GM18861 (cell line): ENCODE measurements at regions not wholly inside any gene's neighbourhood (a gene's known extent, or its start where the extent isn't known, plus 50 kb on each side); places are given as distances from the start of the nearest gene placed in this dataset.
A peak's percentile ranks its signal among the peaks of the same experiment; 100 is the strongest.
"Not testable (repeated sequence)": the region's sequence is repeated elsewhere in the genome, so short reads cannot be mapped to it uniquely, and the experiment has no call there.

ENCODE experiments used
- ATAC-seq: cut with Tn5 transposase; IDR thresholded peaks from one replicate; pipeline ENCODE4 v1.9.1; 2021; ENCODE audit not compliant: unreplicated experiment

DNA sequence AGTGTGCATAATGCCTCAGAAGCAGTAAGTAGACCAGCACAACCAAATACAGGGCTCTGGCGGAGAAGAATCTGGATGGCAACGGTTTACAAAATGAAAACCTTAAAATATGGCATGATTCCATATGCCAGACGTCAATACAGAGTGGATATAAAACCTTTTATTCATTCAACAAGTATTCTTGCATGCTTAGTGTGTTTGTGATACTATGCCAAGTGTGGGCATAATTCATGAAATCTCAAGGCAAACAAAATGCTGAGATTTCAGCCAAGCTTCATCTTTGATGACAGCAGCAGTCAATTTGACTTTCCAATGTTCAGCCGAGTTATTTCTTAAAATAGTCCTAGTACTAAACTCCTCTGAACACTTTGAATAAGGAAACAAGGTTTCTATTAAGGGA, 119.4 kb downstream of the CD24 start:
- ATAC-seq = no peak

DNA sequence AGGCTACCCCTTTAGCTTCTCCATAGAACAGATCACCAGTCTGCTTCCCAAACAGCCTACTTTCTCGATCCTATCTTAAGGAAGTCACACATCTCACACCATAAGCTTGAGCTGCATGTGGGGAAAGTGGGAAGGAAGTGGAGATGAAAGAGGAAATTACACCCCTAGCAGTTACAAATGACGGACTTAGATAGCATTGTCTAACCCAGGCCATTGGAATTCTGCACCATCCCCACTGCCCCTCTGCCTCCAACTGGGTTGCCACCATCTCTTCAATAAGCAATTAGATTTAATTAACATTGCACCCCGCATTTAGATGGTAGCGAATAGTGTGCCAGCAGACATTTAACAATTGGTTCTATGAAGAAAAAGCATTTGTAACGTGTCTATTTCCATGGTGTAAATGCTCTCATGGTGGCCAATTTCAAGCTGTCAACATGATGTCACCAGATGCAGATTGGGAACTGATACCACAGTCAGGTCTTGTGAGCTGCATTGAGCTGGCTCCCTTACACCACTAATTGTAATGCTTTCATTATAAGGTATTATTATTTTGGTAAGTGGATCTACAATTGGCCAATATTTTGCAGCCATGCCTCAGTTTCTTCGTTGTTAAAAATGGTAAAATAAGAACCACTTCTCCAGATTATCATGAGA, 124.7 kb downstream of the CD24 start:
- no peak for ATAC-seq

DNA sequence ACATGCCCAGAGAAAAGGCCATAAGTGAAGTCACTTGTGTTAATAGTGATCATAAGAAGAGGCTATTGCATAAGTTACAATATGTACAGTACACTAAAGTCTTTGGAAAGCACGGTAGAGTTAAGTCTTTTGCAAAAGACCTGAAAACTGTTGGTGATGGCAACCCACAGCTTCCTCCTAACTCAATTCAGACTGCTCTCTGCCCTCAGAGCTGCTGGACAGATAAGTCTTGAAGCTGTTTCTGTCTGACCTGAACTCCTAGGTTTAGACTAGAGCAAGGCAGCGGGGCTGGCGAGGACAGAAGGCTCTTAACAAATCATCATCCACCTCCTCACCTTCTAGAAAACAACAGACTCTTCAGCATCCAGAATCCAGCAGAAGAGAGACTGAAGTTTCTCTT, 125.4 kb downstream of the CD24 start:
- ATAC-seq = no peak

DNA sequence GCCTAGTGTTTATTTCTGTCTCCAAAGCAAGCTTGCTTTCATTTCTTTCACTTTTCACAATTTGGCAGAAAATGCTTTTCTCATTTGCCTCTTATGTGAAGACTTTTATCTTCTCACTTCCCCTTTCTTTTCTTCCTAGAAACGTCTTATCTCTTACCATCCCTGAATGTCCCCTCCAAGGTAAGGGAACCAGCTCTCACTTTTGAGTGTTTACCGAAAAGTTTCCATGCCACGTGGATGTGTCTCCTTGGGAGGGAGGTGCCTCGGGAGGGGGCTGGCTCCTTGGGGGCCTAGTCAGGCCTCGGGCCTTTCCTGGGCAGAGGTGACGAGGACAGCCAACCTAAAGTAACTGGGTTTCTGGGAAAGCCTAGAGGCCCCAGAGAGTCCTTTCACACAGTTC, 127.4 kb downstream of the CD24 start:
- ATAC-seq = no peak

- ATAC-seq = peak; percentile 76
Measured at GRCh38 chr6:106844930-106845329, 129.6 kb downstream of the CD24 start.

- ATAC-seq = no peak
Measured at GRCh38 chr6:106832766-106833510, 141.6 kb downstream of the CD24 start.

- no peak for ATAC-seq
Measured at GRCh38 chr6:106830930-106831329, 143.6 kb downstream of the CD24 start.

DNA sequence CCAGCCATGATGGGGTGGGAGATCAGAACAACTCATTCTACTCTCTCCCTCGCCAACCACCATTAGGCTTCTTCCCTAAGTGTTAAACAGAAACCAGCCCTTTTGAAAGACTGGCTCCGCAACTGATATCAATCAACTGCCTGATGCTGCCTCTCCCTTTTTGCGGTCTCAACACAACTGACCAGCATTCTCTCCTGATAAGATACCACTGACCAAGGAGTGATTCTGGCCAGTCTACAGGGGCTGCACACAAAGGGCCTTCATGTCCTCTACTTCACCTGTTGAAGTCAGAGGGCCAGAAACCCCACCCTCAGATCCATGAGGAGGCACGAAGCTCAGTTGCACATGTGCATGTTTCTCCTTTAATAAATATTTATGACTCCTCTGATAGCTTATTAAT, 145.1 kb downstream of the CD24 start:
- ATAC-seq = no peak

DNA sequence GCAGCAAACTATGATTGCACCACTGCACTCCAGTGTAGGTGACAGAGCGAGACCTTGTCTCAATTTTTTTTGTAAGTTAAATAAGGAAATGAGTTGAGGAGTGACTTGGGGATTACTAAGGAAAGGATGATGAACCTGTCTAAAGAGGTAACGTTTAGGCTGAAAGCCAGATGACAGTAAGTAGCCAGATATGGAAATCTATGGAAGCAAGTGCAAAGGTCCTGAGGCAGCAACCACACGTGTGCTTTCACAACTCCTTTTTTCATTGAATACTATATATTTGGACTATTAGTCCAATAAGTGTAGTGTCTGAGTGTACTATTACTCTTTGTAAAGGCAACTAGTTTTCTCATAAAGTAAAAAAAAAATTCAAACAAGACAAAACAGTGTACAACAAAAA, 147.4 kb downstream of the CD24 start:
- no peak for ATAC-seq

- ATAC-seq = no peak
Measured at GRCh38 chr6:106825156-106825555, 149.4 kb downstream of the CD24 start.

DNA sequence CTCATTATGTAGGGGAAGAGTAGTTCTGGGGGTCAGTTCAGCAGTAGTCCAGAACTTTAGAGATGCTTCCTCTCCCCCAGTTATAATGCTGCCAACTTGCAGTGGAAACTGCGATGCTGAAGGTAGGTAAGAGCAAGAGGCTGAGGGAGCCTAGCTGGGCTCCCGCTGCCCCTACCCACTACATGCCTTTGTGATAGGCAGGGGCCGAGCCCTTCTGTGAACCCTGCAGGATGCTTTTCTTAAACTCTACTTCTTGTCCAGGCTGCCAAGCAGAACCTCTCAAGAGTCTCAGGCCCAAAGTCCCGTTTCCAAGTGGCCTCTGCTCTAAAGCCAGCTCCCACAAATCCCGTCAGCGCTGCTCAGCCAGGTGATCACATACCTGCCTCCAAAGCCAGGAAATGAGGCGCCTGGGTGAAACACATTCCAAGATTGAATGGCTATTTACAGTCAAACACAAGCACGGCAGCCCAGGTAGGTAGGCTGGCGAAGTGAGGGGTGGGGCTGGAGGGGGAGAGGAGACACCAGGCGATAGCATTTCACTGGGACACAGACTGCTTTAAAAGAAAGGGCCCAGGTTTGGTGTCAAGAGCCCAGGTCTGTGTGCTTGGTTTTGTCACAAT, 150.7 kb downstream of the CD24 start:
- ATAC-seq = no peak

DNA sequence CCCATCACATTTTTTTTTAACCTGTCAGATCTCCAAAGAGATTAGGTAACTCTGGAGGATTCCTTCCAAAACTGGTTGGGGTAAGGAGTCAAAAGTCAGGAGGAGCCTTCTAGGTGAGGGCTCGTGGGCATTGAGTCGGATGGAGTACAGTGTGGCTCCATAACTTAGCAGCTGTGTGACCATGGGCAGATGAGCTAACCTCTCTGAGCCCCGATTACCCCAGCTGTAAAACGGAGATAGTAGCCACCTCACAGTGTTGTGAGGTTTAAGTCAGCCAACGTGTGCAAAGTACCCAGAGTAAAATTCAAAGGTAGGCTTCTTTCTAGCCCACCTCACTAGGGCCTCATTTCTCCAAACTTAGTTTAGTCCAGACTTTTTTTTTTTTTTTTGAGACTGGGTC, 151.5 kb downstream of the CD24 start:
- no peak for ATAC-seq

GRCh38 chr6:106820412-106820852, 154.1 kb downstream of the CD24 start:
- no peak for ATAC-seq

GRCh38 chr6:106811088-106811686, 163.3 kb downstream of the CD24 start:
- no peak for ATAC-seq

DNA sequence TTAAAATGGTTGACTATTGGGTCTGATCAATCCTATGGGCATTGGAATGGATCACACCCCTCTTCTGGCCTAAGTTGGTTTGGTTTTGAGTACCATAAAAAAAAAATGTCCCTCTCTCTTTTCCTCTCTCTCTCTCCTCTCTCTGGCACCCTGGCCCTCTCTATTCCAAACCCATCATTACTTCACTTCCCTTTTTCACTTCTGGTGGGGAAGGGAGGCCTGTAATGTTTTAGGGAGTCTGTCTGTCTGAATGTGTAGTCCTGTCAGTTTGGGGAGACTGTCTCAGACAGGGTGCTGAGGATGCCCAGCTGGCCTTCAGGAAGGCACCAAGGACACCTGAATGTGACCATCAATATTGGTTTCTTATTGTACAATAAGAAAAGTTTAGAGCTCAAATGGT, 165.8 kb downstream of the CD24 start:
- no peak for ATAC-seq

DNA sequence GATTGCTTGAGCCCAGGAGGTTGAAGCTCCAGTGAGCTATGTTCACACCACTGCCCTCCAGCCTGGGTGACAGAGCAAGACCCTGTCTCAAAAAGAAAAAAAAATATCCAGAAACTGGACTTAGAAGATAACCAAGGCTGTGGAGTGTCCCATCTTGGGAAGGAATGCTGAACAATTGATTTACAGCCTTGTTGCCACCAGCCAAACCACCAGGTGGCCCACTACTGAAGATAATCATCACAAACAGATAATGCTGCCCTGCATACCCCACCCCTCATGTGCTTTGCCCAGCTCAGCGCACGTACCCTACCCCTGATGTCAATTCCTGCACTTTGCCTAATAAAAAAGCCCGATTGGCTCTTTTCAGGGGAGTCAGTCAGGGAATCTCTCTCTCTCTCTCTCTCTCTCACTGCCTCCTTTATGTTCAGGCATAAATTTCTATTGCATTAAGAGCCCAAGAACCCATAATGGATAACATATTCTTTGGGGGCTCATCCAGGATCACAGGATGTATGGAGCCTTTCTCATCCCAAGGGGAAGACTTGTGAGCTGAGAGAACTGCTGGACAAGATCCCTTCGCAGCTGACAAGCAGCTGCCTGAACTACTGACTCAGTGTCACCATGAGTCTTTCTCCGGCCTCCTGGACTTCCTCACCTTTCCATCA, 166.4 kb downstream of the CD24 start:
- no peak for ATAC-seq

- ATAC-seq = not testable (repeated sequence)
Measured at GRCh38 chr6:106806253-106806652, 168.3 kb downstream of the CD24 start.

DNA sequence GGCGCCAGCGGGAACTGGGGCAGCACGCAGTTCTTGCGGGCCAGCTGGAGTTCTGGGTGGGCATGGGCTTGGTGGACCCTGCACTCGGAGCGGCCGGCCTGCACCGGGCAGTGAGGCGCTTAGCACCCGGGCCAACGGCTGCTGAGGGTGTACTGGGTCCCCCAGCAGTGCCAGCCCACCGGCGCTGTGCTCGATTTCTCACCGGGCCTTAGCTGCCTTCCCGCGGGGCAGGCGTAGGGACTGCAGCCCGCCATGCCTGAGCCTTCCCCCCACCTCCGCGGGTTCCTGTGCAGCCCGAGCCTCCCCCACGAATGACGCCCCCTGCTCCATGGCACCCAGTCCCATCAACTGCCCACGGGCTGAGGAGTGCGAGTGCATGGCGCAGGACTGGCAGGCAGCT, 168.8 kb downstream of the CD24 start:
- no peak for ATAC-seq

- ATAC-seq = no peak
Measured at GRCh38 chr6:106804346-106805335, 169.9 kb downstream of the CD24 start.

- no peak for ATAC-seq
Measured at GRCh38 chr6:106803188-106803587, 171.3 kb downstream of the CD24 start.
